GM10248 (cell line): ENCODE measurements at regions not wholly inside any gene's neighbourhood (a gene's known extent, or its start where the extent isn't known, plus 50 kb on each side); places are given as distances from the start of the nearest gene placed in this dataset.

Source experiments
- CTCF ChIA-PET: fragments of 300-600 bp; sonication (Branson Sonifier 250); formaldehyde crosslinking; extraction: SDS; loops from one replicate; lab custom pipeline; 2021; ENCODE audit warnings: antibody characterized with exemption; lab: Yijun Ruan, JAX
- POLR2A ChIA-PET: fragments of 350-650 bp; sonication (Branson Sonifier 250); formaldehyde crosslinking; extraction: SDS; loops from one replicate; lab custom pipeline; 2020; ENCODE audit warnings: antibody characterized with exemption; lab: Yijun Ruan, JAX
- DNase-seq: peaks from one replicate; pipeline ENCODE4 v3.0.0; 2012; ENCODE audit errors: extremely low spot score
- CTCF ChIP-seq: IDR thresholded peaks from 2 replicates; pipeline ENCODE4 v1.5.1; 2012; ENCODE audit warnings: mild to moderate bottlenecking, low read depth; ENCODE audit errors: extremely low read depth, missing control alignments, control extremely low read depth

- ChIA-PET POLR2A (no interaction called here), CTCF (no interaction called here)
- DNase-seq, result no peak
- no peak for TF ChIP-seq CTCF
These were observed 1053.5 kb upstream of the CELF4 start for GRCh38 chr18:38619129-38619528.

GRCh38 chr18:38616306-38616705 is 1050.7 kb upstream of the CELF4 start:
- TF ChIP-seq CTCF, result no peak
- POLR2A ChIA-PET, result no interaction called here
- CTCF ChIA-PET, result no interaction called here
- DNase-seq, result no peak

GRCh38 chr18:38612904-38613303 is 1047.3 kb upstream of the CELF4 start:
- CTCF ChIA-PET, result interaction anchor here (1.8 kb wide), 1 partner anchor 23 kb away, joined by 6 read pairs; no protein-coding TSS in a partner anchor
- TF ChIP-seq CTCF, result no peak
- POLR2A ChIA-PET, result no interaction called here
- no peak for DNase-seq

GRCh38 chr18:38611036-38611964 is 1045.7 kb upstream of the CELF4 start:
- POLR2A ChIA-PET, result interaction anchor here (0.6 kb wide), 1 partner anchor 41 kb away, joined by 5 read pairs; no protein-coding TSS in a partner anchor
- peak; percentile 13 for DNase-seq
- no peak for TF ChIP-seq CTCF
- CTCF ChIA-PET, result interaction anchor here (1.1 to 1.8 kb wide), 2 partner anchors 10 to 21 kb away, joined by 3 to 6 read pairs; no protein-coding TSS in a partner anchor

DNA sequence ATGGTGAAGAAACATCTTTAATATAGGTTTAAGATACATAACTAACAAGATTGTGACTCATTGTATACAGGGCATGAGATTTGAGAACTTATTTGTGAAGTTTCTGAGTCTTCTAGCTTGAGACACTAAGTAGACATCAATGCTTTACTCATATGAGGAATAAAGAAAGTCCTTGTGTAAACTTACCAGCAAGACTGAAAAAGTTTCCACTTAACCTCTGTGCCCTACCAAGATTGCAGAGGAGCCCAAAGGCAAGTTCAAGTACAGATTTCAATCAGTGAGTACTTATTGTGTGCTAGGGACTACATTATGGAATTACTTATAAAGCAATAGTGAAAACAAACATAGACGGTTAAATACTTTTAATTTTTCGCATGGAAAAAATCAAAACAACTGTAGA is 1041.2 kb upstream of the CELF4 start:
- ChIA-PET POLR2A (no interaction called here), CTCF (no interaction called here)
- no peak for TF ChIP-seq CTCF
- DNase-seq, result peak; percentile 1

GRCh38 chr18:38602341-38602740 is 1036.7 kb upstream of the CELF4 start:
- CTCF ChIA-PET, result interaction anchor here (1.3 kb wide), 1 partner anchor 25 kb away, joined by 3 read pairs; no protein-coding TSS in a partner anchor
- POLR2A ChIA-PET, result no interaction called here
- no peak for TF ChIP-seq CTCF
- DNase-seq, result no peak
